ENCODE measurements at regions not wholly inside any gene's neighbourhood (a gene's known extent, or its start where the extent isn't known, plus 50 kb on each side); places are given as distances from the start of the nearest gene placed in this dataset.

DNA sequence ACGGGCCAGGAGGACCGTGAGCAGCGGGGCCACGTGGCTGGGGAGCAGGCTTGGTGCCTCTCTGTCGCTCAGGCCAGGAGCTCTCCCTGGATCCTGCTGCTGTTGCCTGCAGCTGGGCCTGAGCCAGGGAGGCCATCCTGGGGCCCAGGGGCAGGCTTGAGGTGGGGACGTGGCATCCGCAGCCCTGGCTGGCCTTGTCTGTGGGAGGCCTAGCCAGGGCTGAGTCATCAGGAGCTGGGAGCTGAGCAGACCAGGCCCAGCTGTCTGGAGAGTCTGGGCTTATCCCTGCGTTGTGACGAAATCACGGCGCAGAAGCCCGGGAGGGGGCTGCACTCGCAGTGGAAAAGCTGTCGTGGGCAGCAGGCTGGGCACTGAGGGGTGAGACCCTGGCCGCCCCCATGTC, 138.8 kb upstream of the COL5A1 start:
- DNase-seq = peak; percentile 40

DNA sequence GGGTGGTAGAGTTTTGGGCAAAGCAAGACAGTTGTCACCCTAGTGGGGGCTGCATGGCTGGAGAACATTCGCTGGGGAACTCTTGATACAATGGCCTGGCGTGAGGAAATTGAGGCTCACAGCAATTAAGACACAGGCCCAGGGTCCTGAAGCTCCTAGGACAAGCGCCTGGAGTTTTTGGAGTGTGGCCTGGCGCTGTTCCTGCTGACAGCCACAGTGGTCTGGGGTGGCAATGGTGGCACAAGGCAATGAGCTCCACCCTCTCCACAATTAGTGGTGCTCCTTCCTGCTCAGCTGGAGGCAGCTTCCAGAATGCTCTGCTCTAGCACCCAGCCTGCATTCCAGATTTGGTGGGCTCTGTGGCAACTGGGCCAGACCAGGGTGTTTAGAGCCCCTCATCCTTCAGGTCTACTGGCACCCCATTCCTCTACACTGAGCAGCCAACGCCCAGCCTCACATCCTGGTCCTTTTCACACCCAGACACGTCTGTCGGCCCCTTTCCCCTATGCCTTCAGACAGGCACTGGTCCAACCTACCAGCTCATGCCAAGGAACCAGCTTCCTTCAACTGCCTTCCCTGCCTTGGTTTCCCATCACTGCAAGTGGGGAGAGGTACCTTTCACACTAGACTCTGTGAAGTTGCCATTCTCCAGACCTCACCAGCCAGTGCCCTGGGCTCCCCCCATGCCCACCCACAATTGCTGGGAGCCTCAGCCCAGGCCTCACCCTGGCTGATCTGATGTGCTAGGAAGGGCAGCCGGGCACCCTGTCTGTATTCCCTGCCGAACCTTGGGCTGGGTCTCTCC, 138.1 kb upstream of the COL5A1 start:
- DNase-seq = no peak

- DNase-seq = no peak
Measured at GRCh38 chr9:134504106-134504385, 137.6 kb upstream of the COL5A1 start.

GRCh38 chr9:134505032-134505431, 136.6 kb upstream of the COL5A1 start:
- no peak for DNase-seq

DNA sequence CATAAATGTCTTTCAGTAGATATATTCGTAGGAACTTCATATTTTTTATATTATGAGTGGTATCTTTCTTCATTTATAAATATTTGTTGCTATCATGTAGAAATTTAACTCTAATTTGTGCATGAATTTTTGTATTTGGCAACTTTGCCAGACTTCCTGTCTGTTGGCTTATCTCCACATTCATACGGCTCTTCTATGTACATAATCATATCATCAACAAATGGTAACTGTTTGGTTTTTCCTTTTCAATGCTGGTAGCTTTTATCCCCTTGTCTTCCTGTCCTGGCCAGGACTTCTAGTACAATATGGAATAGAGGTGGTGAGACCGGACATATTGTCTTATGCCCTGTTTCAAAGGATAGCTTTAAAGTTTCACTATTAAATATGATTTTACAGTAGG, 132.3 kb upstream of the COL5A1 start:
- DNase-seq = peak; percentile 6

DNA sequence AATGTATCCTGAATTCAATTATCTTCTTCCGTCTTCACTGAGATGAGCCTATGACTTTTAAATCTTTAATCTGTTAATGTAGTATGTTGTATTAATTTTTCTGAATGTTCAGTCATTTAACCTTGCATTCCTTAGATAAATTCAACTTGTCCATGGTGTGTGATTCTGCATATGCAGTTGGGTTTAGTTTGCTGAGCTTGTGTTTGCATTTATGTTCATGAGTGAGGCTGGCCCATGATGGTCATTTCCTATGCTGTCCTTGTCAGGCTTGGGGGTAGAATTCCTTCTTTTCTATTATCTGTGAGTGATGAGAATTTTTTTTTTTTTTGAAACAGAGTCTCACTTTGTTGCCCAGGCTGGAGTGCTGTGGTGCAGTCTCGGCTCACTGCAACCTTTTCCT, 131.8 kb upstream of the COL5A1 start:
- no peak for DNase-seq

DNA sequence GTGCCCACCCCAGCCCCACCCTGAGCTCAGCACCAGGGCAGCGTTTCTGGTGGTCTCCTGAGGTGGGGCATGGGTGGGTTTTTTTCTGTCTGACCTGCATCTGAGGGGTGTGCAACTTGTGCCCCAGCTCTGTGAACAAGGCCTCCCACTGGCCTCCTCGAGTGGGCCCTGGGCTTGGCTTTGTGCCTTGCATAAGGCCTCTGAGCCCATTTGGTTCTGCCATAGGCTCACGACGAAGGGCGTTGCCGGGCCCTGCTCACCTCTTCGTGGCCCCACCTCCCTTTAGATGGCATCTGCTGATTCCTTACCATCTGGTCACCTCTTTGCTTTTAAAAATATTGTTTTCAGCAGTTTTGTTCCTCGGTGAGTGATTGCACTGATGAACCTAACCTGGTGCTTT, 127.1 kb upstream of the COL5A1 start:
- no peak for DNase-seq

GRCh38 chr9:134515026-134515821, 126.4 kb upstream of the COL5A1 start:
- DNase-seq = peak; percentile 15

GRCh38 chr9:134516464-134516863, 125.1 kb upstream of the COL5A1 start:
- DNase-seq = no peak

DNA sequence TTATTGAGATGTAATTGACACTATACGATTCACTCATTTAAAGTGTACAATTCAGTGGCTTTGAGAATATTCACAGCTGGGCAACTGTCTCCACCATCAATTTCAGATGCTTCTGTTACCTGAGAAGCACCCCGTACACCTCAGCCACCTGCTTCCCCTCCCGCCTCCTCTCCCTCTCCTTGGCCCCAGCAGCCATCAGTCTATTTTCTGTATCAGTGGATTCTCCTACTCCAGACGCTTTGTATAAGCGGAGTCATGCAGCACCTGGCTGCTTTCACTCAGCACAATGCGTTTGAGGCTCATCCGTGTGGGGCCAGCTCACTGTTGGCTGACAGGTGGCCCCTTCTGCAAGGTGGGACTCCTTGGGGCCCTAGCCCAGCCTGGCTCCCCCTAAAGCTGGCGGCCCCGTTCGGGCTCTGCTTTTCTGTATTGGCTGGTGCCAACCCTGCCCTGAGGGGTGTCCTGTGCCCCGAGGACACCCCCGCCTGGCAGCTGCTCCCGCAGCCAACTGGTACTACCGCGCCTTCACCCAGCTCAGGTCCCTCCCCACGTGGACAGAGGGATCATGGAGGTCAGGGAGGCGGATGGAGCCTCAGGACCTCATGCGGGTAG, 124.4 kb upstream of the COL5A1 start:
- no peak for DNase-seq

DNA sequence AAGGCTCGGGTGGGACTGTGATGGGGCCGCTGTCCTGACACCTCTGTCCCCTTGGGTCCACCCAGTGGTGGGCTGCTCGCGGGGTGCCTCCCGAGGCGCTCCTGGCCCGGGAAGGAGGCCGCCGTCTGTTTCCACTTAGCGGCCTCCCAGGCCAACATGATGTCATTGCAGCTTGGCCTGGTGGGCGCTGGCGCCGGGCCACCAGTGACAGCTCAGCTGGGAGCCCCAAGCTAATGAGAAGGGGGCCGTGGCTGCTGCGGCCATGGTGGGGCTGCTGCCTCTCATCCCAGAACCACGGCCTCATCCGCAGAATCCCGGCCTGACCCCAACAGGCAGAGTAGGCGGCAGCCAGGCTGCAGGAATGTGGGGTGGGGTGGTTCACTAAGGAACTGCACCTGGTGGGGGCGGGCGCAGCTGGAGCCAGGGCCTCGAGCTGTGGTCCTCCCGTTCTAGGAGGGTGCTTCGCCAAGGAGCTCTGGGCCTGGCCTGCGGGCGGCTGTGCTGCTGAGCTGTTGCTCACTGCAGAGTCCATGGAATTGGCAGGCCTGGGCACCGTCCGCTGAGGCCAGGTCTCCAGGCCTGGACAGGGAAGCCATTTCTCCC, 123.5 kb upstream of the COL5A1 start:
- DNase-seq = no peak

DNA sequence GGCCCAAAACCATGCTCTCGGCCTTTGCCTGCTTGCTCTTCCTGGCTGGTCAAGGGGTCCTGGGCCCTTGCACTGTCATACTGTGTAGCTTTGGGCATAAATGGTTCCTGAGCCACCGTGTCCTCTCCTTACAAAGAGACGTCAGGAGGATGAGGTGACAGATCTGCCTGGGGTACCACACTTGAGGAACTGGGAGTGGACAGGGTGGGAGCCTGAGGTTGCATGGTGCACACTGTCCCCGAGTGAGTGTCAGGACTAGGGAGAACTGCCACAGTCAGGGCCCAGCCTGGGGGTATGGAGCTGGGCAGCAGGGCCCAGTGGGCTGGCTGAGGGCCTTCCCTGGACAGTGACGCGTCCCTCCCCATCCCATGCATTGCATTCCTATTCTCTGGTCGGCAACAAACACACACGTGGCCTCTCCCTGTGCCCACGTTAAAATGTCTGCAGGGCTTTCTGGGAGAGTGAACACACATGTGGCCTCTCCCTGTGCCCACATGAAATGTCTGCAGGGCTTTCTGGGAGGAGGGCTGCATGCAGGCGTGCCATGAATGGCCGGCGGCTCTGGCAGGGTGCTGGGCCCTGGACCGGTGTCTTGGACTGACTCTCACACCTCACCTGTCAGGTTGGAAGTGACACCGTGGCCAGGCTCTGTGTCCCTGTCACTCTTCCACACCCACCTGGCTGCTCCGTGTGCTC, 122.1 kb upstream of the COL5A1 start:
- no peak for DNase-seq

- DNase-seq = no peak
Measured at GRCh38 chr9:134521817-134522501, 119.6 kb upstream of the COL5A1 start.

- DNase-seq = no peak
Measured at GRCh38 chr9:134522502-134522848, 119.1 kb upstream of the COL5A1 start.

DNA sequence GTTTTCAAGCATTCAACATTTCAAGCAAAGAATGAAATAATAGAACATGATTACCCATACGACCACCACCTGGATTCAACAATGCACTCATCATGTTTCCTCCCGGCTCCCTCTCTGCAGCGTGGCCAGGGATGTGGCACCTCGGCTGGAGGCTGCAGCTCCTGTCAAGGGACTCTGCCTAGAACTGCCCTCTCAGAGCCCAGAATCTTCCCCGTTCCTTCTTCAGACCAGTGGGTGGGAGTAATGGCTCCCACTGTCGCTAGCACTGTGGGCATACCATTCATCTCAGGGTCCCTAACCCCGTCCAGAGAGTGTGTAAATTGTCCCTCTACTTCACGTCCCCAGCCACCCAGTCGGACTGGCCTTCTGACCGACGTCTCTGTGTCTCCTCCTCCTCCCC, 118.6 kb upstream of the COL5A1 start:
- DNase-seq = no peak

DNA sequence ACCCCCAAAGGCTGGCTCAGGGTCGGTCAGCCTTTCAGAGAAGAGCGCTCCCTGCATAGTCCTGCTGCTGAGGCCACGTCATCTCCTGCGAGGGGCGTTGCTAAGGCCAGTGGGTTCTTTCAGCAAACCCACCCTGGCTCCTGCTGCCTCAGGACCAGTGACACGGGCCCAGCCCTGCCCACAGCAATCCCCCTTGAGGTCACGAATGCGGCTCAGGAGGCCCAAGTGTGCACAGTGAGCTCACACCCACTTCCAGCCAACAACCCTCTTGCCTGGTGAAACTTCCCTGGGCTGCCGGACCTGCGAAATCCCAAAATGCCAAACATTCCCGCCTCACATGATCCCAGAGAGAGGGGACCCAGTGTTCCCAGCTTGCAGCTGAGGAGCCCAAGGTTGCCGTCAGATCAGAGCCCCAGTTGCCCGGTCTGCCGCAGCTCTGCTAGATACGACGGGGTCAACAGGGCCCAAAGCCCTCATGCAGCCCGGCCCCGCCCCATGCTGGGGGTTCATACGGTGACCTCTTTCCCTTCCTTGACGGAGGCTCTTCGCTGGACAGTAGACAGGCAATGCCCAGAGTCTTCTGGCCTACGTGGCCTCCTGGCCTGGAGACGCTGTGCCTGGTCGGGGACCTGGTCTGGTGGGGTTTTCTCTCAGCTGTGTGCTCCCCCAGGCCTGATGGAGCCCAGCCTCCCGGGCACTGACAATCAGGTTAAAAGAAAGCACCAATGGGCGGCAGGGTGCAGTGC, 116.4 kb upstream of the COL5A1 start:
- no peak for DNase-seq

- no peak for DNase-seq
Measured at GRCh38 chr9:134525841-134526583, 115.6 kb upstream of the COL5A1 start.

DNA sequence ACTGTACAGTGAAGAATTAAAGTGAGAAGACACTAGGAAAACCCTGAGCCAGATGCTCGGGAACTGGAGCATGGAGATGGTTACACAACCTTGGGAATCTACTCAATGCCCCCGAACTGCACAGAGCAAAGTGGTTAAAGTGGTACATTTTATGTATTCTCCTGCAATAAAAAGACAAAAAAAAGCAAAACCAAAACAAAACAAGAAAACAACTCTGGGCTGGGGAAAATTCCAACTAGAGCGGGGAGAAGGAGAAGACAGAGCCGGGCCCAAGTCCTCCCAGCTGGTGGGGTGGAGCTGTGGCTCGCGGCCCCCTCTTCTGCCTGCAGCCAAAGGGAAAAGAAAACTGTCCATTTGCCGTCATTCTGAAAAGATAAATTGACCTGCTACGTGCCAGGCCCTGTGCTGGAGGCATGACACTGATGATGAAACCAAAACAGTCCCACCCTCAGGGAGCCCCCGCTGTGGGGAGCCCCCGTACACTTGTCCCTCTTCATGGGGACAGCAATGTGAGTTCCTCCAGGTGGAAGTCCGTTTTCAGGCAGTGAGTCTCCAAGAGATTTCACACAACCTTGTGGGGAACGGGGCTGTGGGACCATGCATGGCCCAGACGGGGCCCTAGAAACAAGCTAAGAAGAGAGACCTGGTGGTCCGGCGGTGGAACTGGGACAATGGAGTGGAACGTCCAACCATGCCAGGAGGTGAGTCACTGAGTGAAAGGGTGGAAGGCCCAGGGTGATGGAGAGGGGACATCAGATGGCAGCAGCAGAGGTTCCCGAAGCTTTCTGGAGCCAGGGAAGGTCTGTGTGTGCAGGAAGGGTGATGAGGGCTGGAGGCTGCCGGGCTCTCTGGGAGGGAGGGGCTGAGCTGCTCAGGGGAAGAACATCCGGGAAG, 114.8 kb upstream of the COL5A1 start:
- DNase-seq = no peak

DNA sequence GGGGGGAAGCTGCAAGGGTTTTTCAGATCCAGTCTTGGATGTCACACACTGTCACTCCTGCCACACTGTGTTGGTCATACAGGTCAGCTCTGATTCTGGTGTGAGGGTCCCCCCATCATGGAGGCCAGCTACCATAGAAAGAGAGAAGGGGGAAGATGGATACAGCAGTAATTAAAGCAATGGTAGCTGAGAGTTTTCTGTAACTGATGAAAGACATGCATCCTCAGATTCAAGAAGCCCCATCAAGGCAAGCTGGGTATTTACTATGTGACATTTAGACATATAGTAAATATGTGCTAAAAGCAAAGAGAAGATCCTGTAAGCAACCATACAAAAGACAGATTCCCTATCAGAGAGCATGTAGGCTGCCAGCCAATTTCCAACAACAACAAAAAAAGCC, 110.9 kb upstream of the COL5A1 start:
- no peak for DNase-seq
